HEK293 (cell line): ENCODE measurements at regions not wholly inside any gene's neighbourhood (a gene's known extent, or its start where the extent isn't known, plus 50 kb on each side); places are given as distances from the start of the nearest gene placed in this dataset.

ENCODE experiments used
- CTCF ChIA-PET: fragments of 350-600 bp; formaldehyde crosslinking; extraction: SDS; loops from one replicate; lab custom pipeline; 2021; ENCODE audit warnings: antibody characterized with exemption; lab: Yijun Ruan, JAX
- POLR2A ChIA-PET: fragments of 300-600 bp; formaldehyde crosslinking; extraction: SDS; loops from one replicate; lab custom pipeline; 2020; ENCODE audit warnings: antibody characterized with exemption, inconsistent platforms; lab: Yijun Ruan, JAX
- H3K27ac ChIP-seq: fragments of 200-500 bp; sonication (Bioruptor generic); 2 replicates; pipeline ENCODE4 v1.5.1; 2014; ENCODE audit warnings: low read depth, low read length, control low read depth, inconsistent platforms; ENCODE audit errors: extremely low read depth
- H3K36me3 ChIP-seq, 2 experiments: fragments of 200-500 bp in 1 of 2; sonication (Bioruptor generic) in 1 of 2; 1 replicate in 1 of 2; 2 replicates in 1 of 2; pipeline ENCODE4 v1.5.1; 2014 to 2017; ENCODE audit warnings: inconsistent platforms in 2 of 2, low read length in 2 of 2; ENCODE audit not compliant: control insufficient read depth in 2 of 2, insufficient read depth in 1 of 2
- H3K4me1 ChIP-seq: fragments of 200-500 bp; sonication (Bioruptor generic); 2 replicates; pipeline ENCODE4 v1.5.1; 2014; ENCODE audit warnings: mild to moderate bottlenecking, low read length, inconsistent platforms; ENCODE audit not compliant: control insufficient read depth, insufficient read depth
- H3K4me3 ChIP-seq: 2 replicates; pipeline ENCODE4 v1.5.1; 2011; ENCODE audit warnings: low read depth, mild to moderate bottlenecking, control low read depth, low read length, moderate library complexity
- H3K9me3 ChIP-seq: fragments of 200-500 bp; sonication (Bioruptor generic); 2 replicates; pipeline ENCODE4 v1.5.1; 2014; ENCODE audit warnings: low read depth, low read length, inconsistent platforms; ENCODE audit not compliant: control insufficient read depth, insufficient read depth
- BCL11A ChIP-seq: fragments of 450-650 bp; formaldehyde crosslinking; IDR thresholded peaks from 2 replicates; pipeline ENCODE4 v1.5.1; 2016; ENCODE audit warnings: low read depth, missing biosample characterization, missing genetic modification characterization
- GLIS1 ChIP-seq: fragments of 450-650 bp; formaldehyde crosslinking; IDR thresholded peaks from 2 replicates; pipeline ENCODE4 v1.5.1; 2016; ENCODE audit warnings: missing biosample characterization, missing genetic modification characterization
- KLF16 ChIP-seq: fragments of 450-650 bp; formaldehyde crosslinking; IDR thresholded peaks from 2 replicates; pipeline ENCODE4 v1.5.1; 2017; ENCODE audit warnings: missing biosample characterization, missing genetic modification characterization
- KLF7 ChIP-seq: fragments of 450-650 bp; formaldehyde crosslinking; IDR thresholded peaks from 2 replicates; pipeline ENCODE4 v1.5.1; 2016; ENCODE audit warnings: missing biosample characterization, missing genetic modification characterization, borderline replicate concordance
- KLF8 ChIP-seq: fragments of 450-650 bp; formaldehyde crosslinking; IDR thresholded peaks from 2 replicates; pipeline ENCODE4 v1.5.1; 2016; ENCODE audit warnings: missing biosample characterization, missing genetic modification characterization
- MZF1 ChIP-seq: fragments of 450-650 bp; formaldehyde crosslinking; IDR thresholded peaks from 2 replicates; pipeline ENCODE4 v1.5.1; 2017; ENCODE audit warnings: missing biosample characterization, missing genetic modification characterization, borderline replicate concordance
- OSR2 ChIP-seq: fragments of 450-650 bp; formaldehyde crosslinking; IDR thresholded peaks from 2 replicates; pipeline ENCODE4 v1.5.1; 2016; ENCODE audit warnings: missing biosample characterization, missing genetic modification characterization
- SCRT2 ChIP-seq: fragments of 450-650 bp; formaldehyde crosslinking; IDR thresholded peaks from 2 replicates; pipeline ENCODE4 v1.5.1; 2016; ENCODE audit warnings: missing biosample characterization, missing genetic modification characterization
- ZBTB20 ChIP-seq: fragments of 450-650 bp; formaldehyde crosslinking; IDR thresholded peaks from 2 replicates; pipeline ENCODE4 v1.5.1; 2016; ENCODE audit warnings: missing biosample characterization, missing genetic modification characterization
- ZBTB26 ChIP-seq: fragments of 450-650 bp; formaldehyde crosslinking; optimal IDR thresholded peaks from 2 replicates; pipeline ENCODE3; 2016; ENCODE audit warnings: missing biosample characterization, mild to moderate bottlenecking, missing genetic modification characterization
- ZIC2 ChIP-seq: fragments of 450-650 bp; formaldehyde crosslinking; IDR thresholded peaks from 2 replicates; pipeline ENCODE4 v1.5.1; 2016; ENCODE audit warnings: missing biosample characterization, missing genetic modification characterization
- ZNF174 ChIP-seq: fragments of 450-650 bp; formaldehyde crosslinking; IDR thresholded peaks from 2 replicates; pipeline ENCODE4 v1.5.0; 2017; ENCODE audit warnings: missing biosample characterization, mild to moderate bottlenecking, missing genetic modification characterization
- ZNF239 ChIP-seq: fragments of 450-650 bp; formaldehyde crosslinking; IDR thresholded peaks from 2 replicates; pipeline ENCODE4 v1.5.1; 2016; ENCODE audit warnings: missing biosample characterization, missing genetic modification characterization
- ZNF26 ChIP-seq: fragments of 450-650 bp; formaldehyde crosslinking; IDR thresholded peaks from 2 replicates; pipeline ENCODE4 v1.5.1; 2016; ENCODE audit warnings: missing biosample characterization, missing genetic modification characterization
- ZNF274 ChIP-seq, 2 experiments: fragments of 200-500 bp in 1 of 2; fragments of 450-650 bp in 1 of 2; sonication (Bioruptor generic) in 1 of 2; formaldehyde crosslinking in 1 of 2; IDR thresholded peaks; 2 replicates each; pipeline versions ENCODE4 v1.5.1 to v1.6.1; 2014 to 2016; ENCODE audit warnings: borderline replicate concordance in 1 of 2, inconsistent platforms in 1 of 2, low read length in 1 of 2, missing biosample characterization in 1 of 2, missing genetic modification characterization in 1 of 2
- ZNF423 ChIP-seq: fragments of 450-650 bp; formaldehyde crosslinking; IDR thresholded peaks from 2 replicates; pipeline ENCODE4 v1.5.1; 2016; ENCODE audit warnings: missing biosample characterization, missing genetic modification characterization
- ZNF488 ChIP-seq: fragments of 450-650 bp; formaldehyde crosslinking; IDR thresholded peaks from 2 replicates; pipeline ENCODE4 v1.5.1; 2016; ENCODE audit warnings: missing biosample characterization, missing genetic modification characterization
- ZNF549 ChIP-seq: fragments of 450-650 bp; IDR thresholded peaks from 2 replicates; pipeline ENCODE4 v1.5.1; 2018; ENCODE audit warnings: missing biosample characterization, missing genetic modification characterization, mild to moderate bottlenecking, inconsistent platforms, moderate library complexity
- ZNF558 ChIP-seq: fragments of 450-650 bp; formaldehyde crosslinking; IDR thresholded peaks from 2 replicates; pipeline ENCODE4 v1.5.1; 2016; ENCODE audit warnings: missing biosample characterization, missing genetic modification characterization
- ZNF610 ChIP-seq: fragments of 450-650 bp; formaldehyde crosslinking; IDR thresholded peaks from 2 replicates; pipeline ENCODE4 v1.5.1; 2016; ENCODE audit warnings: missing biosample characterization, missing genetic modification characterization, borderline replicate concordance
- ZNF623 ChIP-seq: fragments of 450-650 bp; formaldehyde crosslinking; IDR thresholded peaks from 2 replicates; pipeline ENCODE4 v1.5.1; 2016; ENCODE audit warnings: missing biosample characterization, missing genetic modification characterization
- ZNF677 ChIP-seq: fragments of 450-650 bp; IDR thresholded peaks from 2 replicates; pipeline ENCODE4 v1.5.0; 2018; ENCODE audit warnings: missing biosample characterization, mild to moderate bottlenecking, missing genetic modification characterization, moderate library complexity
- ZNF76 ChIP-seq: fragments of 450-650 bp; formaldehyde crosslinking; IDR thresholded peaks from 2 replicates; pipeline ENCODE4; 2016; ENCODE audit warnings: low read depth, missing biosample characterization, missing genetic modification characterization, borderline replicate concordance
- ZNF777 ChIP-seq: fragments of 450-650 bp; formaldehyde crosslinking; IDR thresholded peaks from 2 replicates; pipeline ENCODE4 v1.5.1; 2017; ENCODE audit warnings: missing biosample characterization, missing genetic modification characterization, borderline replicate concordance

- TF ChIP-seq ZNF549 = no peak
- TF ChIP-seq KLF16 (tag by site-specific recombination) = no peak
- no peak for TF ChIP-seq KLF8
- no peak for TF ChIP-seq ZNF76 (tag by site-specific recombination)
- TF ChIP-seq ZNF610 (tag by site-specific recombination) = no peak
Observed at GRCh38 chr10:61612450-61612849, 50.3 kb upstream of the CABCOCO1 start (continued).

- Histone ChIP-seq H3K4me3 (no peak overlapping the region), H3K27ac (no peak overlapping the region), H3K36me3 (no peaks in the 10 kb centered on the region), H3K4me1 (peaks cover 10% of the 10 kb centered on the region), H3K9me3 (no peaks in the 10 kb centered on the region)
- ChIA-PET POLR2A (no interaction called here), CTCF (interaction anchor here (0.8 to 1.2 kb wide), 2 partner anchors 19 to 115 kb away, joined by 3 read pairs; no protein-coding TSS in a partner anchor)
- TF ChIP-seq ZNF239 (tag by site-specific recombination) = no peak
- TF ChIP-seq OSR2 (tag by site-specific recombination) = no peak
- TF ChIP-seq KLF7 (tag by site-specific recombination) = no peak
- no peak for TF ChIP-seq ZNF274 (IDR thresholded peaks at IDR 0.05; ENCODE audit: low read length)
- no peak for TF ChIP-seq ZNF274 (tag by site-specific recombination; IDR thresholded peaks at IDR 0.05; ENCODE audit: borderline replicate concordance)
- TF ChIP-seq BCL11A (tag by site-specific recombination) = no peak
- TF ChIP-seq MZF1 (tag by site-specific recombination) = no peak
- no peak for TF ChIP-seq ZNF677 (tag by site-specific recombination)
- no peak for TF ChIP-seq SCRT2 (tag by site-specific recombination)
- TF ChIP-seq GLIS1 (tag by site-specific recombination) = no peak
- no peak for TF ChIP-seq ZNF623 (tag by site-specific recombination)
Observed at GRCh38 chr10:61612009-61612408, 50.7 kb upstream of the CABCOCO1 start.

- Histone ChIP-seq H3K36me3 (no peaks in the 10 kb centered on the region), H3K4me1 (peaks cover 10% of the 10 kb centered on the region)
- CTCF ChIA-PET = interaction anchor here (0.7 to 1.0 kb wide), 2 partner anchors 123 to 211 kb away, joined by 3 to 4 read pairs; no protein-coding TSS in a partner anchor
- no peak for TF ChIP-seq ZBTB26 (tag by site-specific recombination)
- TF ChIP-seq ZNF174 (tag by site-specific recombination) = no peak
- TF ChIP-seq ZNF777 = no peak
- no peak for TF ChIP-seq ZNF488 (tag by site-specific recombination)
- TF ChIP-seq ZNF274 (IDR thresholded peaks at IDR 0.05; ENCODE audit: low read length) = no peak
- no peak for TF ChIP-seq ZNF274 (tag by site-specific recombination; IDR thresholded peaks at IDR 0.05; ENCODE audit: borderline replicate concordance)
- TF ChIP-seq ZBTB20 (tag by site-specific recombination) = no peak
- TF ChIP-seq ZNF423 (tag by site-specific recombination) = no peak
- no peak for TF ChIP-seq ZIC2 (tag by site-specific recombination)
- TF ChIP-seq ZNF26 (tag by site-specific recombination) = no peak
- TF ChIP-seq ZNF558 (tag by site-specific recombination) = no peak
- TF ChIP-seq, all 188 proteins: peak for 0
- Histone ChIP-seq H3K27ac (no peak overlapping the region), H3K4me3 (no peak overlapping the region), H3K9me3 (no peaks in the 10 kb centered on the region)
- POLR2A ChIA-PET = no interaction called here
Observed at GRCh38 chr10:61609701-61610100, 53.0 kb upstream of the CABCOCO1 start.
